Epithelial cell of proximal tubule (primary cell): ENCODE measurements at regions not wholly inside any gene's neighbourhood (a gene's known extent, or its start where the extent isn't known, plus 50 kb on each side); places are given as distances from the start of the nearest gene placed in this dataset.

ENCODE experiments used
- DNase-seq: peaks from one replicate; pipeline ENCODE4 v3.0.0-alpha.2; 2011; ENCODE audit warnings: low read depth
- H3K4me3 ChIP-seq: 2 replicates; pipeline ENCODE4 v1.5.1; 2011; ENCODE audit warnings: low read depth, mild to moderate bottlenecking, low read length
- CTCF ChIP-seq: conservative IDR thresholded peaks from 2 replicates; pipeline ENCODE4 v1.5.1; 2012; ENCODE audit warnings: low read depth, mild to moderate bottlenecking, low read length

GRCh38 chr12:46998811-46999368, 80.5 kb upstream of the PCED1B start:
- H3K4me3 ChIP-seq = no peak overlapping the region
- peak; percentile 67 for DNase-seq
- TF ChIP-seq CTCF = no peak

GRCh38 chr12:47004634-47005033, 74.8 kb upstream of the PCED1B start:
- no peak for DNase-seq
- H3K4me3 ChIP-seq = no peak overlapping the region

GRCh38 chr12:47007048-47007447, 72.4 kb upstream of the PCED1B start:
- no peak overlapping the region for H3K4me3 ChIP-seq
- no peak for DNase-seq
- no peak for TF ChIP-seq CTCF

More at GRCh38 chr12:47004634-47005033, 74.8 kb upstream of the PCED1B start:
- TF ChIP-seq CTCF = no peak

GRCh38 chr12:47012552-47012951, 66.9 kb upstream of the PCED1B start:
- no peak for DNase-seq
- TF ChIP-seq CTCF = no peak
- H3K4me3 ChIP-seq = no peak overlapping the region

GRCh38 chr12:47014474-47014873, 64.9 kb upstream of the PCED1B start:
- H3K4me3 ChIP-seq = no peak overlapping the region
- DNase-seq = peak; percentile 43
- no peak for TF ChIP-seq CTCF

GRCh38 chr12:47015381-47015780, 64.0 kb upstream of the PCED1B start:
- no peak for TF ChIP-seq CTCF
- no peak for DNase-seq
- H3K4me3 ChIP-seq = no peak overlapping the region

GRCh38 chr12:47017041-47017713, 62.2 kb upstream of the PCED1B start:
- no peak for DNase-seq
- TF ChIP-seq CTCF = no peak
- no peak overlapping the region for H3K4me3 ChIP-seq
